HEK293T (cell line): ENCODE measurements at regions not wholly inside any gene's neighbourhood (a gene's known extent, or its start where the extent isn't known, plus 50 kb on each side); places are given as distances from the start of the nearest gene placed in this dataset.

ENCODE experiments used
- BHLHE40 ChIP-seq: fragments of 450-650 bp; IDR thresholded peaks from 2 replicates; pipeline ENCODE4 v1.6.1; 2016; ENCODE audit warnings: mild to moderate bottlenecking, moderate library complexity, borderline replicate concordance
- CTBP1 ChIP-seq: fragments of 450-650 bp; IDR thresholded peaks from 2 replicates; pipeline ENCODE4 v1.6.1; 2016; ENCODE audit warnings: borderline replicate concordance
- ELF4 ChIP-seq: fragments of 450-650 bp; IDR thresholded peaks from 2 replicates; pipeline ENCODE4 v1.6.1; 2017; ENCODE audit warnings: antibody characterized with exemption
- FOXM1 ChIP-seq: fragments of 450-650 bp; IDR thresholded peaks from 2 replicates; pipeline ENCODE4 v1.6.1; 2017; ENCODE audit warnings: mild to moderate bottlenecking, borderline replicate concordance
- HDGF ChIP-seq: fragments of 450-650 bp; IDR thresholded peaks from 2 replicates; pipeline ENCODE4 v1.6.1; 2017; ENCODE audit warnings: antibody characterized with exemption, borderline replicate concordance
- L3MBTL2 ChIP-seq: fragments of 450-650 bp; conservative IDR thresholded peaks from 2 replicates; pipeline ENCODE4 v1.6.1; 2016; ENCODE audit warnings: mild to moderate bottlenecking
- NFRKB ChIP-seq: fragments of 450-650 bp; IDR thresholded peaks from 2 replicates; pipeline ENCODE4 v1.6.1; 2016; ENCODE audit warnings: mild to moderate bottlenecking, moderate library complexity
- PKNOX1 ChIP-seq: fragments of 450-650 bp; IDR thresholded peaks from 2 replicates; pipeline ENCODE4 v1.6.1; 2016
- SP1 ChIP-seq: fragments of 450-650 bp; IDR thresholded peaks from 2 replicates; pipeline ENCODE4 v1.6.1; 2017
- SUZ12 ChIP-seq: fragments of 450-650 bp; IDR thresholded peaks from 2 replicates; pipeline ENCODE4 v1.6.1; 2016; ENCODE audit warnings: mild to moderate bottlenecking

- TF ChIP-seq HDGF: no peak
- TF ChIP-seq FOXM1: no peak
- no peak for TF ChIP-seq ELF4
- no peak for TF ChIP-seq CTBP1
- TF ChIP-seq BHLHE40: no peak
- TF ChIP-seq SP1: no peak
- no peak for TF ChIP-seq SUZ12
- TF ChIP-seq L3MBTL2: no peak
- no peak for TF ChIP-seq NFRKB
- TF ChIP-seq PKNOX1: no peak
These were observed 140.9 kb upstream of the CRIM1 start for GRCh38 chr2:36214691-36215090.
